Muscle layer of duodenum (tissue), 2 donors: ENCODE measurements at regions not wholly inside any gene's neighbourhood (a gene's known extent, or its start where the extent isn't known, plus 50 kb on each side); places are given as distances from the start of the nearest gene placed in this dataset.
"Not testable (repeated sequence)": the region's sequence is repeated elsewhere in the genome, so short reads cannot be mapped to it uniquely, and the experiment has no call there.

ENCODE experiments used
- H3K27ac ChIP-seq: one replicate; pipeline ENCODE4 v1.7.0; 2013; ENCODE audit warnings: mild to moderate bottlenecking, low read length
- H3K27me3 ChIP-seq: one replicate; pipeline ENCODE4 v1.7.0; 2013; ENCODE audit warnings: low read depth, mild to moderate bottlenecking, control low read depth, low read length
- H3K36me3 ChIP-seq, 2 donors: one replicate each; pipeline ENCODE4 v1.7.0; 2013; ENCODE audit warnings: low read length in 2 of 2, control low read depth in 1 of 2, mild to moderate bottlenecking in 1 of 2; ENCODE audit not compliant: insufficient read depth in 2 of 2, control insufficient read depth in 1 of 2
- H3K4me1 ChIP-seq, 2 donors: one replicate each; pipeline ENCODE4 v1.7.0; 2013; ENCODE audit warnings: low read length in 2 of 2, mild to moderate bottlenecking in 2 of 2, control low read depth in 1 of 2, moderate library complexity in 1 of 2; ENCODE audit not compliant: insufficient read depth in 2 of 2, control insufficient read depth in 1 of 2
- H3K4me3 ChIP-seq, 2 donors: one replicate each; pipeline ENCODE4 v1.7.0; 2013; ENCODE audit warnings: low read length in 2 of 2, low read depth in 1 of 2, mild to moderate bottlenecking in 1 of 2
- H3K9me3 ChIP-seq, 2 donors: one replicate each; pipeline ENCODE4 v1.7.0; 2013; ENCODE audit warnings: low read length in 2 of 2, control low read depth in 1 of 2, mild to moderate bottlenecking in 1 of 2; ENCODE audit not compliant: control insufficient read depth in 1 of 2
- donor health status: healthy.

GRCh38 chr10:109237682-109238081 is 685.6 kb downstream of the XPNPEP1 start:
- Histone ChIP-seq H3K27ac (no peak overlapping the region), H3K36me3 (no peaks in the 10 kb centered on the region), H3K4me3 (no peak overlapping the region), H3K4me1 (peaks cover 0 to 5% of the 10 kb centered on the region in 2 donors), H3K27me3 (no peaks in the 10 kb centered on the region), H3K9me3 (no peaks in the 10 kb centered on the region)

GRCh38 chr10:109237050-109237449 is 686.3 kb downstream of the XPNPEP1 start:
- Histone ChIP-seq H3K4me1 (peaks cover 0 to 5% of the 10 kb centered on the region in 2 donors), H3K9me3 (no peaks in the 10 kb centered on the region)

GRCh38 chr10:109223533-109223932 is 699.8 kb downstream of the XPNPEP1 start:
- H3K27me3 ChIP-seq, H3K36me3 ChIP-seq, H3K4me1 ChIP-seq: not testable (repeated sequence)

More at GRCh38 chr10:109237050-109237449, 686.3 kb downstream of the XPNPEP1 start:
- no peaks in the 10 kb centered on the region for H3K27me3 ChIP-seq
- no peaks in the 10 kb centered on the region for H3K36me3 ChIP-seq
- H3K4me3 ChIP-seq: no peak overlapping the region
- no peak overlapping the region for H3K27ac ChIP-seq

GRCh38 chr10:109219935-109220605 is 703.2 kb downstream of the XPNPEP1 start:
- H3K27ac ChIP-seq: no peak overlapping the region
- H3K27me3 ChIP-seq: no peaks in the 10 kb centered on the region
- no peak overlapping the region for H3K4me3 ChIP-seq
- no peaks in the 10 kb centered on the region for H3K4me1 ChIP-seq
- H3K36me3 ChIP-seq: no peaks in the 10 kb centered on the region
- no peaks in the 10 kb centered on the region for H3K9me3 ChIP-seq

More at GRCh38 chr10:109223533-109223932, 699.8 kb downstream of the XPNPEP1 start:
- H3K9me3 ChIP-seq, H3K27ac ChIP-seq, H3K4me3 ChIP-seq: not testable (repeated sequence)

- H3K4me1 ChIP-seq: no peaks in the 10 kb centered on the region
- no peaks in the 10 kb centered on the region for H3K36me3 ChIP-seq
- H3K4me3 ChIP-seq: no peak overlapping the region
- no peak overlapping the region for H3K27ac ChIP-seq
- no peaks in the 10 kb centered on the region for H3K9me3 ChIP-seq
- no peaks in the 10 kb centered on the region for H3K27me3 ChIP-seq
Measured at GRCh38 chr10:109218207-109218606, 705.1 kb downstream of the XPNPEP1 start.

- H3K4me1 ChIP-seq: no peaks in the 10 kb centered on the region
- H3K27ac ChIP-seq: no peak overlapping the region
- no peak overlapping the region for H3K4me3 ChIP-seq
- H3K9me3 ChIP-seq: no peaks in the 10 kb centered on the region
- H3K27me3 ChIP-seq: no peaks in the 10 kb centered on the region
- H3K36me3 ChIP-seq: no peaks in the 10 kb centered on the region
Measured at GRCh38 chr10:109215291-109216075, 707.8 kb downstream of the XPNPEP1 start.

GRCh38 chr10:109214891-109215290 is 708.4 kb downstream of the XPNPEP1 start:
- not testable (repeated sequence) for H3K4me3 ChIP-seq, H3K27ac ChIP-seq, H3K27me3 ChIP-seq, H3K36me3 ChIP-seq, H3K9me3 ChIP-seq, H3K4me1 ChIP-seq

GRCh38 chr10:109207361-109207760 is 716.0 kb downstream of the XPNPEP1 start:
- Histone ChIP-seq H3K4me3 (no peak overlapping the region), H3K4me1 (no peaks in the 10 kb centered on the region), H3K36me3 (no peaks in the 10 kb centered on the region), H3K9me3 (no peaks in the 10 kb centered on the region), H3K27me3 (no peaks in the 10 kb centered on the region), H3K27ac (no peak overlapping the region)

GRCh38 chr10:109205929-109206585 is 717.3 kb downstream of the XPNPEP1 start:
- H3K4me3 ChIP-seq: no peak overlapping the region
- no peaks in the 10 kb centered on the region for H3K36me3 ChIP-seq
- no peaks in the 10 kb centered on the region for H3K27me3 ChIP-seq
- no peaks in the 10 kb centered on the region for H3K9me3 ChIP-seq
- no peak overlapping the region for H3K27ac ChIP-seq
- H3K4me1 ChIP-seq: no peaks in the 10 kb centered on the region

GRCh38 chr10:109203646-109204353 is 719.5 kb downstream of the XPNPEP1 start:
- Histone ChIP-seq H3K9me3 (no peaks in the 10 kb centered on the region), H3K27me3 (no peaks in the 10 kb centered on the region), H3K36me3 (no peaks in the 10 kb centered on the region), H3K4me3 (no peak overlapping the region), H3K27ac (no peak overlapping the region), H3K4me1 (no peaks in the 10 kb centered on the region)

GRCh38 chr10:109202111-109202510 is 721.2 kb downstream of the XPNPEP1 start:
- Histone ChIP-seq H3K4me3 (no peak overlapping the region), H3K4me1 (no peaks in the 10 kb centered on the region), H3K9me3 (no peaks in the 10 kb centered on the region), H3K27me3 (no peaks in the 10 kb centered on the region), H3K36me3 (no peaks in the 10 kb centered on the region), H3K27ac (no peak overlapping the region)
